Subcutaneous abdominal adipose tissue (tissue), 5 donors: ENCODE measurements at regions not wholly inside any gene's neighbourhood (a gene's known extent, or its start where the extent isn't known, plus 50 kb on each side); places are given as distances from the start of the nearest gene placed in this dataset.
"Not testable (repeated sequence)": the region's sequence is repeated elsewhere in the genome, so short reads cannot be mapped to it uniquely, and the experiment has no call there.

ENCODE experiments used
- H3K27ac ChIP-seq: one replicate; pipeline ENCODE4 v1.7.0; 2013; ENCODE audit warnings: low read depth, mild to moderate bottlenecking, inconsistent platforms, low read length, moderate library complexity
- H3K27me3 ChIP-seq, 5 donors: one replicate each; pipeline ENCODE4 v1.7.0; 2013; ENCODE audit warnings: low read length in 5 of 5, inconsistent platforms in 1 of 5; ENCODE audit not compliant: control insufficient read depth in 5 of 5, insufficient read depth in 4 of 5
- H3K36me3 ChIP-seq, 5 donors: one replicate each; pipeline ENCODE4 v1.7.0; 2013; ENCODE audit warnings: low read length in 5 of 5; ENCODE audit not compliant: control insufficient read depth in 5 of 5, insufficient read depth in 5 of 5
- H3K4me1 ChIP-seq, 5 donors: one replicate each; pipeline ENCODE4 v1.7.0; 2013; ENCODE audit warnings: low read length in 5 of 5, mild to moderate bottlenecking in 3 of 5, moderate library complexity in 1 of 5; ENCODE audit not compliant: control insufficient read depth in 5 of 5, insufficient read depth in 5 of 5
- H3K4me3 ChIP-seq, 5 donors: one replicate each; pipeline ENCODE4 v1.7.0; 2013; ENCODE audit warnings: low read length in 5 of 5, low read depth in 1 of 5
- H3K9ac ChIP-seq, 5 donors: one replicate each; pipeline ENCODE4 v1.7.0; 2013; ENCODE audit warnings: low read length in 5 of 5, mild to moderate bottlenecking in 4 of 5, moderate library complexity in 3 of 5
- H3K9me3 ChIP-seq, 5 donors: one replicate each; pipeline ENCODE4 v1.7.0; 2013; ENCODE audit warnings: low read length in 5 of 5; ENCODE audit not compliant: control insufficient read depth in 5 of 5
- donor health status: healthy.
- donor health status: healthy.
- donor health status: healthy.
- donor health status: healthy.
- donor health status: healthy.

DNA sequence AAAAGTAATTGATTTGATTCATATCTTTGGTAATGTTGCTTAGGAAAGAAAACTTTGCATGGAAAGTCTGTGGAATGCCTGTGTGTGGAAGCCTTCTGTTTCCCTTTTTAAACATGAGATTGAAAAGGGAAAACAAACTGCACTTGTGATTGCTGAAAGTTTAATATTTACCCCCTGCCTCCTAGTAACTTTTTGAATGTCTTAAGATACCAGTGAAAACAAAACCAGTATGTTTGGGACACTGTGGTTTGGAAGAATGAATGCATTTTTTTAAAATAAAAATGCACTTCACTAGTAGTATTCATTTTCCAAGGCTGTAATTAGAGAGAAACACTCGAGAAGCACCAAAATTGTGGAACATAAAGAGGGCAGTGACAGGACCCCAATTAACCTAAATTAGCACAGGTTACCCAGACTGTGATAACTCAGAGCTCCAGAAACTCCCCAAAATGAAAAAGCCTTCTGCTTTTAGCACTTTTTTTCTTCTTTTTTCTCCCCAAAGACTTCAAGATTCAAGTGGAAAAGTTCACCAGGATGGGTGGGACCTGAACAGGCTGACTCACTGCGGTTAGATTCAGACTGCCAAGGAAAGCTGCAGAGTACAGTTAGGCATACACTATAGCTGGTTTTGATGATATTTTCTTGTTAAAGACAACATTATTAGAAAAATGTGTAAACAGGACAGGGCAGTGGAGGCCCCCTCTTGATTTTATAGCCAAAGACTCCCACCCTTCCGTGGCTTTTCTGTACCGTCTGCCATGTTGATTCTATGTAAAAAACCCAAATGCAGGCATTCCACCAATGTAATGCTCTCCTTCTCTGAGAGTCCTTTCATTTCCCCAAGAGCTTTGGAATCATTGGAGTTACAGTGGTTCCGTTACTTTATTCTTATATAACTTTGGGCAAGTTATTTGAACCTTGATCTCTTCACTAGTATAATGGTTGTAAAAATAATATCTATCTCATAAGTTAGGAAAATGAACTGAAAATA lies 88.6 kb upstream of the NBPF26 start:
- not testable (repeated sequence) for H3K4me1 ChIP-seq, H3K9ac ChIP-seq, H3K4me3 ChIP-seq, H3K9me3 ChIP-seq, H3K27ac ChIP-seq, H3K27me3 ChIP-seq, H3K36me3 ChIP-seq

DNA sequence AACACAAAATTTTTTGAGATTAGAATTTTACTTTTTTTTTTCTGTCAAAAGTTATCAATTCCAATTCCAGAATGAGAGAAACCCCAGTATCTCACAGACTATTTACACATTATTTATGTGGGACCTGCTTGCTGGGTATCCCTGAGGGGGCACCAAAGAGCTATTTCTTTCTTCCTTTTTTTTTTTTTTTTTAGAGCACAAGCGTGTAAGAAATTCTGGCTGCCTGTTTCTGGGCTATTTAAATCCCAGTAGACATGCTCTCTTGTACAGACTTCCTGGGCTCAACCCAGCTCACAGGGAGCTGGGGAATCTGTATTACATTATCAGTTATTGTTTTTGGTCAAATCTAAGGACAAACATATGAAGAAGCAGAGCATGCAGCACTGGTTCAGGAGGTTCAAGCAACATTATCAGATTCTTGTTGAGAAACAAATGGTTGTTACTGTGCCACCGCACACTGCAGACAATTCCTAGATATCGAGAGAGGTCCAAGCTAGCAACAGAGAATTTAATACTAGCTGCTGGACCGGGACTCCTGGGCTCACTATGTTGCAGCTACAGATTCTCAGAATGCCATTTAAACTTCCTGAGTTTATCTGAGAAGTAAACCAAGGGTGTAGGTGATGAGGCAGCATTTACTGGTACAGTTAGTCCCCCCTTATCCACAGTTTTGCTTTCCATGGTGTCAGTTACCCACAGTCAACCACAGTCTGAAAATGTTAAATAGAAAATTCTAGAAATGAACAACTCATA lies 83.3 kb upstream of the NBPF26 start:
- not testable (repeated sequence) for H3K27ac ChIP-seq, H3K9ac ChIP-seq, H3K27me3 ChIP-seq, H3K9me3 ChIP-seq, H3K4me1 ChIP-seq, H3K36me3 ChIP-seq, H3K4me3 ChIP-seq

DNA sequence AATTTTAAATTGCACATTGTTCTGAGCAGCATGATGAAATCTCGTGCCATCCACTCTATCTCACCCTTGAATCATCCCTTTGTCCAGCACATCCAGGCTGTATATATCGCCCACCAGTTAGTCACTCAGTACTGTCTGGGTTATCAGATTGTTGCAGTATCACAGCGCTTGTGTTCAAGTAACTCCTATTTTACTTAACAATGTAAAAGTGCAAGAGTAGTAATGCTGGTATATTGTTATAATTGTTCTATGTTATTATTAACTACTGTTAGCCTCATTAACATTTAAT lies 82.8 kb upstream of the NBPF26 start:
- H3K27ac ChIP-seq, H3K4me3 ChIP-seq, H3K27me3 ChIP-seq, H3K4me1 ChIP-seq, H3K9ac ChIP-seq, H3K36me3 ChIP-seq, H3K9me3 ChIP-seq: not testable (repeated sequence)

DNA sequence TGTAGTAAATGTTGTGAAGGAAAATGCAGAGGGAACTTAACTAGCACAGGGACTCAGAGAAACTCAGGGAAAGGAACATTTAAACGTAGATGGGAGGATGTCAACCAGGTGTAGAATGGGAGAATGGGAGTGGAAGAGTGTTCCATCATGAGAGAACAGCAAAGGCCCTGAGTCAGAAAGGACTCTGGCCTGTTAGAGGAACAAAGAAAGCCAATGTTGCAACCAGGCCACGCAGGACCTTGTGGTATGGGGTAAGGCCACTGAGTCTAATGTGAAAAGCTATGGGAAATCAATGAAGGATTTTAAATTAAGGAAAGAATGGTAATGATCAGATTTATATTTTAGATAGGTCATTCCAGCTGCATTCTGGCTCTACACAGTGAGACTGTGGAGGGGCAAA lies 76.6 kb upstream of the NBPF26 start:
- not testable (repeated sequence) for H3K27ac ChIP-seq, H3K4me3 ChIP-seq, H3K9me3 ChIP-seq, H3K36me3 ChIP-seq, H3K27me3 ChIP-seq, H3K9ac ChIP-seq, H3K4me1 ChIP-seq

DNA sequence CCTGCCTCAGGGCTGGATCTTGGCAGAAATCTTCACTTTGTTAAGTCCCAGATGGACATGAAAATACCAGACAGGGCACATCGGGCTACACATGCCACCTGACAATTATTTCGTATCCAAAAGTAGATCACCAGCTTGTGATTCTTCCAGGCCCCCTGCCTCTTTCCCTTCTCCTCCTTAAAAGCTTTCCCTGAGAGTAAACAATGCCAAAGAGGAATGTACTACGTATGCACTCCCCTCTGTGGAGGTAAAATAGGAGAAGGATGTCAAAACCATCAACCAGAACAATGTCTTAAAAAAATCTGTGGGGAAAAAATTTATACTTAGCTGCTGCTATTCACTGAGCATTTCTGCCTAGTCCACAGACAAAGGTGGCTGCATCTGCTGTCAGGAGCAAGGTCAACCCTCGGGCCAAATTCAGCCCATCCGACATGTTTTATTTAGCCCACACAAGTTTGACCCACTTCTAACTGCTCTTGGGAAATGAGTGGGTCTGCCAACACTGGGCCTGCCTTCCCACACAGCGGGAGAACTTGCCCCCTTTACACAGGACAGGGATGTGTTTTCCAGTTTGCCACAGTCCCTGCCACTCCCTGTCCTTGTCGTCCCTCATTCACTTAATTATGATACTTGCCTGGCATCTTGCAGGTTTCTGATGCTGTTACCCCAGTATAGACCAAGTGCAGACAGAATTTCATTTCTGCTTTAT lies 74.7 kb upstream of the NBPF26 start:
- H3K9ac ChIP-seq, H3K27ac ChIP-seq, H3K4me3 ChIP-seq, H3K4me1 ChIP-seq, H3K27me3 ChIP-seq, H3K9me3 ChIP-seq, H3K36me3 ChIP-seq: not testable (repeated sequence)

DNA sequence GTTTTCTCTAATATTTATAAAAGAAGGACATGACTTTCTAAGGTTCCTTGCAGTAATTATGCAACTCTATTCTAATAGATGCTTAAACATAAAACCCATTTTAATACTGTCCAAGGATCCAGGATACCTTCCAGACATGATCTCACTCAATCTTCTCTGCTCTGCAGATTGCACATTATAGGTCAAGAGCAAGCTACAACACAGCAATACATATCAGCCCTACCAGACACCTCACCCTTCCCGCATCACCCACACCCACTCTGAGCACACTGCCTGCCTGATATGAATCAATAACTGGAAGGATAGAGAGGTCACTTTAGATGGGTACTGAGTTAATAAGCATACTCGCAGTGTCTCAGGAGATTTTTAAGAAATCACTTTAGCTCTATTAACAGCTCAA lies 74.0 kb upstream of the NBPF26 start:
- H3K27ac ChIP-seq, H3K36me3 ChIP-seq, H3K4me3 ChIP-seq, H3K9ac ChIP-seq, H3K9me3 ChIP-seq, H3K4me1 ChIP-seq, H3K27me3 ChIP-seq: not testable (repeated sequence)

DNA sequence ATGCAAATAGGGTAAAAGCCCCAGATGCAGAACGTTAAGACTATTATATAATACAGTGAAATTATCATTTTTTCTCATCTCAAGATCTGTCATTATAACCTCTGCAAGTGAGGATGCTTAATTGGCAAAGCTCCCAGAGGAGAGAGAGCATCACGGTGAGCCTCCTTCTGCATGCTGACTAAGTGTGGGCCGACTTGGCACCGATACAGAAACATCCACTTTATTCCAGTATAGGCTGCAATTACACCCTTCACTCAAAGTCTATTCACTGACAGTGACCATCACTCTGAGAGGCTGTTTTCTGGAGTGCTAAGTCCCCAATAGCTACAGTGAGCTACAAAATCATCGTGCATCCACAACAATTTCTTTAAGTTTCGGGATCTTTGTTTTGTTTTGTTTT lies 69.6 kb upstream of the NBPF26 start:
- H3K9me3 ChIP-seq, H3K9ac ChIP-seq, H3K27ac ChIP-seq, H3K4me3 ChIP-seq, H3K4me1 ChIP-seq, H3K36me3 ChIP-seq, H3K27me3 ChIP-seq: not testable (repeated sequence)

DNA sequence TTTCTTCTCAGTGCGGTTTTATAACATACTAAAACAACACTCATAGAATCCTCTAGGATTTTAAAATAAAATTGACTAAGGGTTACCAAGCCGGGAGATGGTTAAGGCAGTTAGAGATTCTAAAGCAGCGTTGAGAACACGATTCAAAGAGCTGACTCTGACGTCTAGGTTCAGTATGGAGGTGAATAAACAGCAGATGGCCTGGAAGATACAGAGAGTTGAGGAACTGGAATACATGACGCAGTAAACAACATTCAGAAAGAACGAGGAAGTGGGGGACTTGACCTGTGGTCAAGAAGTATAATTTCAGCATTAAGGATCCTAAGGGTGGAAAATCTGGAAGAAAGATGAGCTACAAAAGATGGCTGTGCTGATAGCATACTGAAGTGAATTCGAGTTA lies 68.4 kb upstream of the NBPF26 start:
- H3K9ac ChIP-seq, H3K4me3 ChIP-seq, H3K9me3 ChIP-seq, H3K4me1 ChIP-seq, H3K27me3 ChIP-seq, H3K36me3 ChIP-seq, H3K27ac ChIP-seq: not testable (repeated sequence)

DNA sequence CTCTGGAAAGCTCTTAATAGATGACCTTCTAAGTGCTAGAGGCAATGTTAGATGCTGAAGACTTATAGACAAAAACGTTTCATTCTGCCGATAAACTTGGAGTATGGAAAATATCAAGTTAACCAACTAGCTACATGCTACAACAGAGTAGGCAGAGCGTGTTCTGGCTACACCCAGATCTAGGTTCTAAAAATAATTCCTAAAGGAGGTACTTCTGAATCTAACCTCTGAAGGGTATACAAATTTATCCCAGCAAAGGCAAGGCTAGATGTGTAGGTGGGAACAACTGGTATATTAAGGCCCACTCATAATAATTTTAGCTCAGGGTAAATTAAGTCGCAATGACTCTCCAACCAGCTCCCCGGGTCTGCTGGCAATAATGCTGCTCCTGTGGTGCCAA lies 67.6 kb upstream of the NBPF26 start:
- not testable (repeated sequence) for H3K27ac ChIP-seq, H3K4me3 ChIP-seq, H3K36me3 ChIP-seq, H3K9ac ChIP-seq, H3K9me3 ChIP-seq, H3K27me3 ChIP-seq, H3K4me1 ChIP-seq

DNA sequence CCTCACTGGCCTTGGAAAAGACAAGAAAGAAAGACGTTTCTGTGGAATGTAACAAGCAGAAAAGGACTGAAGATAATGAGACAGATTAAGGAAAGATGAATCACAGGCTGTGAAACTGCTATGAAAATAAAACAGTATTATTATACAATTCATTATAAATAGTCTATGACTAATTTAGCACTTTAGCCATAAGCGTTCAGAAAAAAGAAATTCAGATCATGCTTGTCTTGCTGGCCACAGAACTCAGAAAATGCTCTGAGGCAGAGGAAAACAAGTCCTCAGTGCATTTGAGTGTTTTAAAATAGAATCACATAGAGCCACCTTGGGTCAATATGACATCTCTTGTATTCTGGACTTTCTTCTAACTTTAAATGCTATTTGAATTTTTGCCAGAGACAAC lies 65.9 kb upstream of the NBPF26 start:
- not testable (repeated sequence) for H3K9ac ChIP-seq, H3K27me3 ChIP-seq, H3K4me3 ChIP-seq, H3K36me3 ChIP-seq, H3K27ac ChIP-seq, H3K9me3 ChIP-seq, H3K4me1 ChIP-seq
